Lung (tissue), 11 donors: ENCODE measurements at regions not wholly inside any gene's neighbourhood (a gene's known extent, or its start where the extent isn't known, plus 50 kb on each side); places are given as distances from the start of the nearest gene placed in this dataset.

Experiments
- ATAC-seq: fragments of 200-7000 bp; cut with Tn5 transposase; one replicate; pipeline ENCODE4 v1.9.1; 2020; ENCODE audit warnings: moderate number of reproducible peaks; ENCODE audit not compliant: insufficient read depth, low FRiP score
- DNase-seq, 3 donors: peaks; one replicate each; pipeline ENCODE4 v3.0.0-alpha.2; 2013 to 2017
- H3K27ac ChIP-seq, 2 donors: one replicate each; pipeline ENCODE4 v1.5.1; 2013; ENCODE audit warnings: mild to moderate bottlenecking in 2 of 2, moderate library complexity in 2 of 2, control low read depth in 1 of 2, inconsistent platforms in 1 of 2, low read depth in 1 of 2, low read length in 1 of 2
- H3K27me3 ChIP-seq, 3 donors: one replicate each; pipeline ENCODE4 v1.5.1; 2013; ENCODE audit warnings: low read length in 2 of 3; ENCODE audit not compliant: control insufficient read depth in 3 of 3, insufficient read depth in 3 of 3
- H3K36me3 ChIP-seq, 4 donors: one replicate each; pipeline ENCODE4 v1.5.1; 2013; ENCODE audit warnings: low read length in 4 of 4, mild to moderate bottlenecking in 1 of 4, moderate library complexity in 1 of 4; ENCODE audit not compliant: control insufficient read depth in 4 of 4, insufficient read depth in 4 of 4
- H3K4me1 ChIP-seq, 5 donors: one replicate each; pipeline ENCODE4 v1.5.1; 2013; ENCODE audit warnings: low read length in 5 of 5, mild to moderate bottlenecking in 2 of 5, moderate library complexity in 1 of 5; ENCODE audit not compliant: control insufficient read depth in 5 of 5, insufficient read depth in 5 of 5
- H3K4me3 ChIP-seq: one replicate; pipeline ENCODE4 v1.5.1; 2013; ENCODE audit warnings: mild to moderate bottlenecking, control low read depth, moderate library complexity
- H3K9ac ChIP-seq, 2 donors: one replicate each; pipeline ENCODE4 v1.5.1; 2013; ENCODE audit warnings: low read length in 2 of 2, control low read depth in 1 of 2; ENCODE audit not compliant: insufficient read depth in 1 of 2
- H3K9me3 ChIP-seq, 4 donors: one replicate each; pipeline ENCODE4 v1.5.1; 2013; ENCODE audit warnings: low read length in 3 of 4, mild to moderate bottlenecking in 1 of 4, moderate library complexity in 1 of 4; ENCODE audit not compliant: control insufficient read depth in 4 of 4, insufficient read depth in 3 of 4
- WGBS, 2 donors: extraction: QIAGEN DNeasy Blood & Tissue Kit; methylation state at CpG; one replicate each; pipeline ENCODE4 v1.1.7; 2013; 5-methylcytosine and 5-hydroxymethylcytosine counted together
- TF ChIP-seq, protein P1 (sequence below): IDR thresholded peaks from 2 replicates; pipeline ENCODE4 v1.5.1; 2012; ENCODE audit warnings: mild to moderate bottlenecking; ENCODE audit errors: control extremely low read depth, extremely low read depth
- donor health status: control.
- donor health status: control.
- donor health status: Bipolar disorder and iron deficiency.
- donor health status: healthy.
- donor health status: DM: yes; HTN: yes; CAD: no.

DNA sequence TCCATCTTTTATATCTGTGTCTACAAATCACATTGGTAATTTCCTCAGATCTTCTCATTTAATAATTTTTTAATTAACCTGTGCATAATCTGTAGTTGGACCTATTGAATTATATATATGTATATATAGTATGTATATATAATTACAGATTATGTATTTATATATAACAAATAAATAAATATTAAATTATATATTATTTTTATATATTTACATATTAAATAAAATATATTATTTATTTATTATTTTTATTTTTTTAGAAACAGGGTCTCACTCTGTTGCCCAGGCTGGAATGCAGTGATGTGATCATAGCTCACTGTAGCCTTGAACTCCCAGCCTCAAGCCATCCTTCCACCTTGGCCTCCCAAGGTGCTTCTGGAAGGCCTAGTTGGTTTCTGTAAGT, 197.9 kb downstream of the FGF9 start:
- Histone ChIP-seq H3K9ac (no peak overlapping the region), H3K27me3 (no peaks in the 10 kb centered on the region)

GRCh38 chr13:21871382-21871781, 200.5 kb downstream of the FGF9 start:
- 60 to 80% methylated on average over 7 of the region's 7 CpGs for WGBS, 2 donors
- Histone ChIP-seq H3K36me3 (no peaks in the 10 kb centered on the region), H3K4me3 (no peak overlapping the region), H3K9me3 (peaks cover 0 to 3% (median 0%) of the 10 kb centered on the region in 4 donors), H3K27ac (no peak overlapping the region), H3K9ac (no peak overlapping the region), H3K4me1 (peaks cover 0 to 13% (median 0%) of the 10 kb centered on the region in 5 donors), H3K27me3 (no peaks in the 10 kb centered on the region)
- no peak for ATAC-seq
- no peak for DNase-seq
- TF ChIP-seq, protein P1, sequence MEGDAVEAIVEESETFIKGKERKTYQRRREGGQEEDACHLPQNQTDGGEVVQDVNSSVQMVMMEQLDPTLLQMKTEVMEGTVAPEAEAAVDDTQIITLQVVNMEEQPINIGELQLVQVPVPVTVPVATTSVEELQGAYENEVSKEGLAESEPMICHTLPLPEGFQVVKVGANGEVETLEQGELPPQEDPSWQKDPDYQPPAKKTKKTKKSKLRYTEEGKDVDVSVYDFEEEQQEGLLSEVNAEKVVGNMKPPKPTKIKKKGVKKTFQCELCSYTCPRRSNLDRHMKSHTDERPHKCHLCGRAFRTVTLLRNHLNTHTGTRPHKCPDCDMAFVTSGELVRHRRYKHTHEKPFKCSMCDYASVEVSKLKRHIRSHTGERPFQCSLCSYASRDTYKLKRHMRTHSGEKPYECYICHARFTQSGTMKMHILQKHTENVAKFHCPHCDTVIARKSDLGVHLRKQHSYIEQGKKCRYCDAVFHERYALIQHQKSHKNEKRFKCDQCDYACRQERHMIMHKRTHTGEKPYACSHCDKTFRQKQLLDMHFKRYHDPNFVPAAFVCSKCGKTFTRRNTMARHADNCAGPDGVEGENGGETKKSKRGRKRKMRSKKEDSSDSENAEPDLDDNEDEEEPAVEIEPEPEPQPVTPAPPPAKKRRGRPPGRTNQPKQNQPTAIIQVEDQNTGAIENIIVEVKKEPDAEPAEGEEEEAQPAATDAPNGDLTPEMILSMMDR: no peak

More for the DNA sequence above, 197.9 kb downstream of the FGF9 start:
- Histone ChIP-seq H3K9me3 (peaks cover 0 to 5% (median 1%) of the 10 kb centered on the region in 4 donors), H3K27ac (no peak overlapping the region), H3K4me3 (no peak overlapping the region), H3K36me3 (no peaks in the 10 kb centered on the region), H3K4me1 (peaks cover 0 to 2% (median 0%) of the 10 kb centered on the region in 5 donors)
- DNase-seq: no peak
- TF ChIP-seq, protein P1: no peak
- no peak for ATAC-seq

DNA sequence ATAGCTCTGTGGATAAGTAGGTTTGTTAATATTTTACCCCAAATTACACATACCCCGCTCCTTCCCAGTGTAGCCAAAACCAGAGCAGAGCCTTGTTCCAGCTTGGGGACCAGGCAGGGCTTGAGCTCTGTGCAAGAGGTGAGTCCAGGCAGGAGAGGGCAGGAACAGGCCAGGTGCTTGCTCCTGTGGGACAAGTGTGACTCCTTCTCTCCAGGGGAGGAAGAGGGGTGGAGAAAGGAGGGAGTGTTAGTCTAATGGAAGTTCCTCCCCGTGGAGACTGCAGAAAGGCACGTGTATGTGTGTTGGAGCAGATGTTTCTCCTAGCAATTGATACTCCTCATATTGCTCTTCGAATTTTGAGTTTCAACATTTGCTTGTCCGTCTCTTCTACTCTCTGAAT, 201.0 kb downstream of the FGF9 start:
- DNase-seq (peak in 1 of 3 donors; percentile 26), ATAC-seq (no peak)
- H3K9ac ChIP-seq: no peak overlapping the region
- peaks cover 0 to 13% (median 0%) of the 10 kb centered on the region in 5 donors for H3K4me1 ChIP-seq
- no peak overlapping the region for H3K4me3 ChIP-seq
- H3K27me3 ChIP-seq: no peaks in the 10 kb centered on the region
- no peak overlapping the region for H3K27ac ChIP-seq
- 66 to 80% methylated on average over 5 of the region's 5 CpGs for WGBS, 2 donors
- H3K36me3 ChIP-seq: no peaks in the 10 kb centered on the region
- TF ChIP-seq, protein P1: no peak
- no peaks in the 10 kb centered on the region for H3K9me3 ChIP-seq

DNA sequence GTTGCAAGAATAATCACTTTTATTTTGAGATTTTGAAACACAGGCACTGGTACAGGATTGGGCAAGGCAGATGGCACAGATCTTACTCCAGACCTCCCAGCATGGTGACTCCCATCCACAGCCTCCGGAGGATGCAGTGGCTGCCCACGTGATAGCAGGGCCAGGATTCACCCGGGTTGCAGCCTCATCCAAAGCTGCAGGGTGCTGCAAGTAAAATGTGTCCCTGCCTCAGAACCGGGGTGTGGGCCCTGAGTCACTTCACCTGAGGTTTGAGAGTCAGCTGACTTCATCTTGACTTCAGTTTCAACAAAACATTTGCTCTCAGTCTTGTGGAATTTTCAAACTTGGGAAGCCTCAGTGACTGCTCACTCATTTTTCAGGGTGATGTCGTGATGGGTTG, 201.9 kb downstream of the FGF9 start:
- WGBS, 2 donors: 70 to 71% methylated on average over 5 of the region's 5 CpGs
- Histone ChIP-seq H3K9ac (no peak overlapping the region), H3K4me3 (no peak overlapping the region), H3K4me1 (peaks cover 0 to 13% (median 0%) of the 10 kb centered on the region in 5 donors), H3K27me3 (no peaks in the 10 kb centered on the region), H3K27ac (no peak overlapping the region), H3K36me3 (no peaks in the 10 kb centered on the region), H3K9me3 (no peaks in the 10 kb centered on the region)
- DNase-seq: no peak
- ATAC-seq: peak; percentile 16
- TF ChIP-seq, protein P1: no peak
